Spleen (tissue), 7 donors: ENCODE measurements at regions not wholly inside any gene's neighbourhood (a gene's known extent, or its start where the extent isn't known, plus 50 kb on each side); places are given as distances from the start of the nearest gene placed in this dataset.

ENCODE experiments used
- CTCF ChIP-seq, 11 experiments: fragments of 200-600 bp in 7 of 11; fragments of 450-650 bp in 4 of 11; sonication (generic) in 4 of 11; IDR thresholded peaks in 8 of 11; conservative IDR thresholded peaks in 3 of 11; 1 replicate in 7 of 11; 2 replicates in 4 of 11; pipeline versions ENCODE4 v1.4.0 to v1.8.0; 2016 to 2021; ENCODE audit warnings: antibody characterized with exemption in 11 of 11, inconsistent platforms in 4 of 11, mild to moderate bottlenecking in 1 of 11
- POLR2A ChIP-seq, 3 donors: fragments of 450-650 bp; IDR thresholded peaks; one replicate each; pipeline ENCODE4 v1.5.1; 2017; ENCODE audit warnings: antibody characterized with exemption in 3 of 3, mild to moderate bottlenecking in 1 of 3
- POLR2AphosphoS5 ChIP-seq, 3 donors: sonication (generic); formaldehyde crosslinking; IDR thresholded peaks; one replicate each; pipeline ENCODE4 v1.5.1; 2017; ENCODE audit warnings: antibody characterized with exemption in 3 of 3
- donor health status: DM: no; HTN: no; CAD: no; lungs with moderate emphysema.
- donor health status: DM: no; HTN: no; CAD: no.
- donor health status: DM: no; HTN: no; CAD: no.

- no peak for TF ChIP-seq POLR2A (IDR thresholded peaks at IDR 0.05)
- TF ChIP-seq CTCF (IDR thresholded peaks at IDR 0.05 in 8 of 11, conservative IDR thresholded peaks at IDR 0.05 in 3 of 11): no peak
- TF ChIP-seq POLR2AphosphoS5 (IDR thresholded peaks at IDR 0.05): no peak
These were observed 923.2 kb downstream of the NLGN4X start for GRCh38 chrX:5305452-5305851.
